ENCODE measurements at regions not wholly inside any gene's neighbourhood (a gene's known extent, or its start where the extent isn't known, plus 50 kb on each side); places are given as distances from the start of the nearest gene placed in this dataset.

- H3K27me3 Mint-ChIP-seq, result no peaks in the 10 kb centered on the region
- ChIA-PET CTCF (no interaction called here), POLR2A (no interaction called here)
- peaks cover 1% of the 10 kb centered on the region for H3K4me1 Mint-ChIP-seq
- intact Hi-C loops (cut with micrococcal nuclease), result no loop called here
- no peak overlapping the region for H3K4me3 Mint-ChIP-seq
- DNase-seq (no peak), ATAC-seq (ENCODE audit: low read depth) (no peak)
- no peak overlapping the region for H3K27ac Mint-ChIP-seq
- no peaks in the 10 kb centered on the region for H3K36me3 Mint-ChIP-seq (ENCODE audit: low read depth)
- no peak for TF ChIP-seq CTCF (IDR thresholded peaks at IDR 0.05)
- peaks cover 10% of the 10 kb centered on the region for H3K9me3 Mint-ChIP-seq
Measured at GRCh38 chr4:59650861-59651260, 1549.3 kb upstream of the ADGRL3 start.

- ChIA-PET CTCF (no interaction called here), POLR2A (no interaction called here)
- TF ChIP-seq CTCF (IDR thresholded peaks at IDR 0.05), result no peak
- H3K27me3 Mint-ChIP-seq, result no peaks in the 10 kb centered on the region
- intact Hi-C loops (cut with micrococcal nuclease), result no loop called here
- no peak overlapping the region for H3K27ac Mint-ChIP-seq
- H3K4me3 Mint-ChIP-seq, result no peak overlapping the region
- H3K9me3 Mint-ChIP-seq, result peaks cover 11% of the 10 kb centered on the region
- no peaks in the 10 kb centered on the region for H3K36me3 Mint-ChIP-seq (ENCODE audit: low read depth)
- H3K4me1 Mint-ChIP-seq, result no peaks in the 10 kb centered on the region
- DNase-seq (no peak), ATAC-seq (ENCODE audit: low read depth) (no peak)
Measured at GRCh38 chr4:59655996-59656395, 1544.1 kb upstream of the ADGRL3 start.

DNA sequence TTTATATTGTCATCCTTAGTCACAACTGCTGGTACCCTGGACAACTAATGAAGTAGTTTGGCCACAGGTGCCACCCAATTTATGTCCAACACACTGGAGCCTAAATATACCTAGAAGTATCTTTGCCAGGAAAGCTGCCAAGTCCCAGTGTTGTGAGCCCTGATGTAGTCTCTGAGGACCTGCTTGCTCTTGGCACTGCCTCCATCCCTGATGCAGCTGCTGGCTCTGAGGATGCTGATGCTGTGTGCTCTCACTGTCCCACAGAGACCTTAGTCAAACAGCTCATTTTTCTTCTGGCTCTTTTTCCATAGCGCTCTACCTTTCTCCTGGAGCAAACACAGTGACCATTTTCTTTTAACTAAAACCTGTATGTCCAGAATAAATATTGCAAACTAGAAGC lies 1535.4 kb upstream of the ADGRL3 start:
- DNase-seq, result no peak
- H3K36me3 Mint-ChIP-seq (ENCODE audit: low read depth), result no peaks in the 10 kb centered on the region
- H3K4me1 Mint-ChIP-seq, result no peaks in the 10 kb centered on the region
- H3K27ac Mint-ChIP-seq, result no peak overlapping the region
- H3K27me3 Mint-ChIP-seq, result no peaks in the 10 kb centered on the region
- intact Hi-C loops (cut with micrococcal nuclease), result no loop called here
- CTCF ChIA-PET, result no interaction called here
- POLR2A ChIA-PET, result no interaction called here
- H3K4me3 Mint-ChIP-seq, result no peak overlapping the region
- TF ChIP-seq CTCF (IDR thresholded peaks at IDR 0.05), result no peak
- no peak for ATAC-seq (ENCODE audit: low read depth)
- peaks cover 6% of the 10 kb centered on the region for H3K9me3 Mint-ChIP-seq

GRCh38 chr4:59666645-59667044 lies 1533.5 kb upstream of the ADGRL3 start:
- Mint-ChIP-seq H3K4me1 (no peaks in the 10 kb centered on the region), H3K27me3 (no peaks in the 10 kb centered on the region), H3K27ac (no peak overlapping the region), H3K9me3 (peaks cover 5% of the 10 kb centered on the region), H3K4me3 (no peak overlapping the region), H3K36me3 (ENCODE audit: low read depth) (no peaks in the 10 kb centered on the region)
- ChIA-PET CTCF (no interaction called here), POLR2A (no interaction called here)
- intact Hi-C loops (cut with micrococcal nuclease), result no loop called here
- TF ChIP-seq CTCF (IDR thresholded peaks at IDR 0.05), result no peak
- no peak for DNase-seq
- ATAC-seq (ENCODE audit: low read depth), result no peak

- TF ChIP-seq CTCF (IDR thresholded peaks at IDR 0.05), result no peak
- CTCF ChIA-PET, result no interaction called here
- Mint-ChIP-seq H3K27me3 (no peaks in the 10 kb centered on the region), H3K27ac (no peak overlapping the region), H3K4me3 (no peak overlapping the region), H3K4me1 (no peaks in the 10 kb centered on the region), H3K9me3 (peaks cover 5% of the 10 kb centered on the region), H3K36me3 (ENCODE audit: low read depth) (no peaks in the 10 kb centered on the region)
- POLR2A ChIA-PET, result no interaction called here
- intact Hi-C loops (cut with micrococcal nuclease), result no loop called here
- ATAC-seq (ENCODE audit: low read depth) (no peak), DNase-seq (no peak)
Measured at GRCh38 chr4:59671037-59671436, 1529.1 kb upstream of the ADGRL3 start.
